ENCODE measurements at regions not wholly inside any gene's neighbourhood (a gene's known extent, or its start where the extent isn't known, plus 50 kb on each side); places are given as distances from the start of the nearest gene placed in this dataset.

GRCh38 chr4:187176261-187176910 lies 452.7 kb upstream of the FAT1 start:
- H3K9me3 ChIP-seq: no peaks in the 10 kb centered on the region
- no peaks in the 10 kb centered on the region for H3K36me3 ChIP-seq
- no peaks in the 10 kb centered on the region for H3K27me3 ChIP-seq
- H3K4me3 ChIP-seq: no peak overlapping the region
- H3K27ac ChIP-seq: no peak overlapping the region
- no peaks in the 10 kb centered on the region for H3K4me1 ChIP-seq
- TF ChIP-seq CTCF (IDR thresholded peaks at IDR 0.05) (no peak), POLR2A (IDR thresholded peaks at IDR 0.05) (no peak), EP300 (IDR thresholded peaks at IDR 0.05) (no peak), POLR2AphosphoS5 (IDR thresholded peaks at IDR 0.05) (no peak)
- WGBS, 2 donors (ENCODE audit: low coverage in 1 of 2): 58 to 73% methylated on average over 3 to 7 of the region's 24 CpGs
- no peak for ATAC-seq

GRCh38 chr4:187178084-187178483 lies 454.4 kb upstream of the FAT1 start:
- Histone ChIP-seq H3K27me3 (no peaks in the 10 kb centered on the region), H3K27ac (no peak overlapping the region), H3K4me3 (no peak overlapping the region), H3K4me1 (no peaks in the 10 kb centered on the region), H3K36me3 (no peaks in the 10 kb centered on the region), H3K9me3 (no peaks in the 10 kb centered on the region)
- ATAC-seq: no peak
- WGBS, 2 donors (ENCODE audit: low coverage in 1 of 2): 60 to 63% methylated on average over 1 to 6 of the region's 6 CpGs
- no peak for TF ChIP-seq EP300 (IDR thresholded peaks at IDR 0.05)

- H3K9me3 ChIP-seq: no peaks in the 10 kb centered on the region
- H3K27me3 ChIP-seq: no peaks in the 10 kb centered on the region
- no peak overlapping the region for H3K4me3 ChIP-seq
- ATAC-seq: no peak
- no peak overlapping the region for H3K27ac ChIP-seq
- 36 to 71% methylated on average over 6 of the region's 6 CpGs for WGBS, 2 donors (ENCODE audit: low coverage in 1 of 2)
- no peaks in the 10 kb centered on the region for H3K4me1 ChIP-seq
- no peaks in the 10 kb centered on the region for H3K36me3 ChIP-seq
- TF ChIP-seq EP300 (IDR thresholded peaks at IDR 0.05) (no peak), POLR2AphosphoS5 (IDR thresholded peaks at IDR 0.05) (no peak)
These were observed 454.9 kb upstream of the FAT1 start for GRCh38 chr4:187178587-187178986.

GRCh38 chr4:187179086-187180058 lies 455.7 kb upstream of the FAT1 start:
- Histone ChIP-seq H3K27me3 (no peaks in the 10 kb centered on the region), H3K4me1 (no peaks in the 10 kb centered on the region), H3K27ac (no peak overlapping the region), H3K36me3 (no peaks in the 10 kb centered on the region), H3K4me3 (no peak overlapping the region), H3K9me3 (no peaks in the 10 kb centered on the region)
- 50 to 80% methylated on average over 8 to 10 of the region's 10 CpGs for WGBS, 2 donors (ENCODE audit: low coverage in 1 of 2)
- TF ChIP-seq POLR2A (IDR thresholded peaks at IDR 0.05) (no peak), EP300 (IDR thresholded peaks at IDR 0.05) (no peak), POLR2AphosphoS5 (IDR thresholded peaks at IDR 0.05) (no peak), CTCF (IDR thresholded peaks at IDR 0.05) (no peak)
- no peak for ATAC-seq

GRCh38 chr4:187181054-187181453 lies 457.4 kb upstream of the FAT1 start:
- no peak for ATAC-seq
- Histone ChIP-seq H3K4me1 (no peaks in the 10 kb centered on the region), H3K9me3 (no peaks in the 10 kb centered on the region), H3K4me3 (no peak overlapping the region), H3K27me3 (no peaks in the 10 kb centered on the region), H3K36me3 (no peaks in the 10 kb centered on the region), H3K27ac (no peak overlapping the region)
- 51 to 68% methylated on average over 6 of the region's 6 CpGs for WGBS, 2 donors (ENCODE audit: low coverage in 1 of 2)
- no peak for TF ChIP-seq POLR2AphosphoS5 (IDR thresholded peaks at IDR 0.05)
- no peak for TF ChIP-seq EP300 (IDR thresholded peaks at IDR 0.05)
- TF ChIP-seq CTCF (IDR thresholded peaks at IDR 0.05): no peak
- no peak for TF ChIP-seq POLR2A (IDR thresholded peaks at IDR 0.05)

Measured in gastroesophageal sphincter (tissue), 4 donors.